DOHH2 (cell line): ENCODE measurements at regions not wholly inside any gene's neighbourhood (a gene's known extent, or its start where the extent isn't known, plus 50 kb on each side); places are given as distances from the start of the nearest gene placed in this dataset.

Experiments
- H3F3A ChIP-seq: fragments of 200-600 bp; sonication (generic), shearing (Covaris generic); 2 replicates; pipeline ENCODE4 v1.6.0; 2016; ENCODE audit warnings: antibody characterized with exemption, mild to moderate bottlenecking; ENCODE audit not compliant: control insufficient read depth, insufficient read depth
- H3K27ac ChIP-seq: fragments of 200-600 bp; sonication (generic); 2 replicates; pipeline ENCODE4 v1.5.1; 2014; ENCODE audit warnings: low read depth, mild to moderate bottlenecking, low read length, moderate library complexity
- H3K27me3 ChIP-seq: fragments of 200-600 bp; sonication (generic); 2 replicates; pipeline ENCODE4 v1.6.1; 2014; ENCODE audit warnings: mild to moderate bottlenecking, low read length, mixed read lengths; ENCODE audit not compliant: control insufficient read depth
- H3K36me3 ChIP-seq: fragments of 200-600 bp; sonication (generic); 2 replicates; pipeline ENCODE4 v1.6.1; 2014; ENCODE audit warnings: mild to moderate bottlenecking, low read length, moderate library complexity, mixed read lengths; ENCODE audit not compliant: control insufficient read depth
- H3K4me1 ChIP-seq: fragments of 200-600 bp; sonication (generic); 2 replicates; pipeline ENCODE4 v1.6.1; 2014; ENCODE audit warnings: mild to moderate bottlenecking, low read length, mixed read lengths; ENCODE audit not compliant: control insufficient read depth
- H3K4me2 ChIP-seq: fragments of 200-600 bp; sonication (generic); 2 replicates; pipeline ENCODE4 v1.6.0; 2014; ENCODE audit warnings: mild to moderate bottlenecking, low read length, moderate library complexity
- H3K4me3 ChIP-seq: fragments of 200-600 bp; sonication (generic); 2 replicates; pipeline ENCODE4 v1.5.1; 2014; ENCODE audit warnings: mild to moderate bottlenecking, low read length, mixed read lengths
- H3K79me2 ChIP-seq: fragments of 200-600 bp; sonication (generic); 2 replicates; pipeline ENCODE4 v1.6.1; 2014; ENCODE audit warnings: mild to moderate bottlenecking, low read length, mixed read lengths; ENCODE audit not compliant: control insufficient read depth
- H3K9me2 ChIP-seq: fragments of 200-600 bp; sonication (generic); replicated peaks from 2 replicates; pipeline ENCODE4 v1.6.1; 2014; ENCODE audit warnings: mild to moderate bottlenecking, low read length, mixed read lengths; ENCODE audit not compliant: control insufficient read depth
- H3K9me3 ChIP-seq: fragments of 200-600 bp; sonication (generic); 2 replicates; pipeline ENCODE4 v1.6.1; 2014; ENCODE audit warnings: antibody characterized with exemption, low read length, mixed read lengths; ENCODE audit not compliant: control insufficient read depth, insufficient read depth
- H4K20me1 ChIP-seq: fragments of 200-600 bp; sonication (generic); 2 replicates; pipeline ENCODE4 v1.6.0; 2014; ENCODE audit warnings: low read depth, mild to moderate bottlenecking, antibody characterized with exemption, low read length, moderate library complexity; ENCODE audit not compliant: control insufficient read depth, insufficient read depth
- EZH2phosphoT487 ChIP-seq: fragments of 200-600 bp; sonication (generic); IDR thresholded peaks from 2 replicates; pipeline ENCODE4 v1.6.1; 2017; ENCODE audit warnings: borderline replicate concordance, mild to moderate bottlenecking, antibody characterized with exemption, low read length, moderate library complexity, mixed read lengths
- TF ChIP-seq, protein P1 (sequence below): fragments of 200-600 bp; sonication (generic); IDR thresholded peaks from one replicate; pipeline ENCODE4 v1.5.1; 2014; ENCODE audit warnings: antibody characterized with exemption, mild to moderate bottlenecking, low read depth, low read length; ENCODE audit not compliant: poor library complexity, severe bottlenecking

DNA sequence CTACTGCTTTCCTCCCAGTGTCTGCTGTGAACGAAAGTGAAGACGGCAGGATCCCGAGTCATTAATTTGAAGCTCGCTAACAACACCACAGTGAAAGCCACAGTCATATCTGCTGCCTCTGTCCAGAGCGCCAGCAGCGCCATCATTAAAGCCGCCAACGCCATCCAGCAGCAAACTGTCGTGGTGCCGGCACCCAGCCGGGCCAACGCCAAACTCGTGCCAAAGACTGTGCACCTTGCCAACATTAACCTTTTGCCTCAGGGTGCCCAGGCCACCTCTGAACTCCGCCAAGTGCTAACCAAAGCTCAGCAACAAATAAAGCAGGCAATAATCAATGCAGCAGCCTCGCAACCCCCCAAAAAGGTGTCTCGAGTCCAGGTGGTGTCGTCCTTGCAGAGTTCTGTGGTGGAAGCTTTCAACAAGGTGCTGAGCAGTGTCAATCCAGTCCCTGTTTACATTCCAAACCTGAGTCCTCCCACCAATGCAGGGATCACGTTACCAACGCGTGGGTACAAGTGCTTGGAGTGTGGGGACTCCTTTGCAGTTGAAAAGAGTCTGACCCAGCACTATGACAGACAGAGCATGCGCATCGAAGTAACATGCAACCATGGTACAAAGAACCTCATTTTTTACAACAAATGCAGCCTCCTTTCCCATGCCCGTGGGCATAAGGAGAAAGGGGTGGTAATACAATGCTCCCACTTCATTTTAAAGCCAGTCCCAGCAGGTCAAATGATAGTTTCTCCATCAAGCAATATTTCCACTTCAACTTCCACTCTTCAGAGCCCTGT lies 94.8 kb upstream of the KCNMA1 start:
- no peaks in the 10 kb centered on the region for H3K4me1 ChIP-seq

DNA sequence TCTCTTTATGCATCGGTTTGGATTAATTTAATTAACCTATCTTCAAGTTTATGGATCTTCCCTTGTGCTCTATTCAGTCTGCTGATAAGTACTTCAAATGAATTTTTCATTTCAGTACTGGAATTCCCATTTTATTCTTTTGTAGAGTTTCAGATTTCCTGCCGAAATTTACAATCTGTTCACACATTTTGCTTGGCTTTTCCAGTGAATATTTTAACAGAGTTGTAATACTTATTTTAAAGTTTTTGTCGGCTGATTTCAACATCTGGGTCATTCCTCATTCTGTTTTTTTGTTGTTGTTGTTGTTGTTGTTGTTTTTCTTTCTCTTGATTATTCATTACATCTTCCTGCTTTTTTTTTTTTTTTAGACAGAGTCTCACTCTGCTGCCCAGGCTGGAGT lies 89.9 kb upstream of the KCNMA1 start:
- Histone ChIP-seq H3K4me2 (no peak overlapping the region), H3K36me3 (no peaks in the 10 kb centered on the region), H4K20me1 (no peaks in the 10 kb centered on the region), H3K27me3 (no peaks in the 10 kb centered on the region), H3K4me3 (no peak overlapping the region), H3K4me1 (no peaks in the 10 kb centered on the region), H3K9me2 (no peaks in the 10 kb centered on the region), H3K27ac (no peak overlapping the region), H3F3A (no peaks in the 10 kb centered on the region), H3K79me2 (no peaks in the 10 kb centered on the region), H3K9me3 (no peaks in the 10 kb centered on the region)
- TF ChIP-seq EZH2phosphoT487, result no peak
- TF ChIP-seq, protein P1, sequence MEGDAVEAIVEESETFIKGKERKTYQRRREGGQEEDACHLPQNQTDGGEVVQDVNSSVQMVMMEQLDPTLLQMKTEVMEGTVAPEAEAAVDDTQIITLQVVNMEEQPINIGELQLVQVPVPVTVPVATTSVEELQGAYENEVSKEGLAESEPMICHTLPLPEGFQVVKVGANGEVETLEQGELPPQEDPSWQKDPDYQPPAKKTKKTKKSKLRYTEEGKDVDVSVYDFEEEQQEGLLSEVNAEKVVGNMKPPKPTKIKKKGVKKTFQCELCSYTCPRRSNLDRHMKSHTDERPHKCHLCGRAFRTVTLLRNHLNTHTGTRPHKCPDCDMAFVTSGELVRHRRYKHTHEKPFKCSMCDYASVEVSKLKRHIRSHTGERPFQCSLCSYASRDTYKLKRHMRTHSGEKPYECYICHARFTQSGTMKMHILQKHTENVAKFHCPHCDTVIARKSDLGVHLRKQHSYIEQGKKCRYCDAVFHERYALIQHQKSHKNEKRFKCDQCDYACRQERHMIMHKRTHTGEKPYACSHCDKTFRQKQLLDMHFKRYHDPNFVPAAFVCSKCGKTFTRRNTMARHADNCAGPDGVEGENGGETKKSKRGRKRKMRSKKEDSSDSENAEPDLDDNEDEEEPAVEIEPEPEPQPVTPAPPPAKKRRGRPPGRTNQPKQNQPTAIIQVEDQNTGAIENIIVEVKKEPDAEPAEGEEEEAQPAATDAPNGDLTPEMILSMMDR, result no peak

More for the DNA sequence above, 94.8 kb upstream of the KCNMA1 start:
- no peaks in the 10 kb centered on the region for H3K9me3 ChIP-seq
- no peaks in the 10 kb centered on the region for H4K20me1 ChIP-seq
- TF ChIP-seq EZH2phosphoT487, result no peak
- TF ChIP-seq, protein P1, result no peak
- no peaks in the 10 kb centered on the region for H3F3A ChIP-seq
- H3K27ac ChIP-seq, result no peak overlapping the region
- no peaks in the 10 kb centered on the region for H3K27me3 ChIP-seq
- no peaks in the 10 kb centered on the region for H3K79me2 ChIP-seq
- H3K9me2 ChIP-seq, result no peaks in the 10 kb centered on the region
- H3K36me3 ChIP-seq, result no peaks in the 10 kb centered on the region
- H3K4me3 ChIP-seq, result no peak overlapping the region
- no peak overlapping the region for H3K4me2 ChIP-seq

DNA sequence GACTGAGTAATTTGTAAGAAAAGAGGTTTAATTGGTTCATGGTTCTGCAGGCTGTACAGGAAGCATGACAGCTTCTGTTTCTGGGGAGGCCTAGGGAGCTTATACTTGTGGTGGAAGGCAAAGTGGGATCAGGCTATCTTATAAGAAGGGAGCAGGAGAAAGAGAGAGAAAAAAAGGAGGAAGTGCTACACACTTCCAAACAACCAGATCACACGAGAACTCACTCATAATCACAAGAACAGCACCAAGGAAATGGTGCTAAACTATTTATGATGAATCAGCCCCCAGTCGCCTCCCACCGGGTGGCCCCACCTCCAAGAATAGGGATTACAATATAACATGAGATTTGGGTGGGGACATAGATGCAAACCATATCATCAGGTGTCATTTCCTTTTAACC lies 89.1 kb upstream of the KCNMA1 start:
- Histone ChIP-seq H3K4me1 (no peaks in the 10 kb centered on the region), H3K27me3 (no peaks in the 10 kb centered on the region), H3F3A (no peaks in the 10 kb centered on the region), H3K4me2 (no peak overlapping the region), H3K36me3 (no peaks in the 10 kb centered on the region), H3K27ac (no peak overlapping the region), H3K9me2 (no peaks in the 10 kb centered on the region), H3K9me3 (no peaks in the 10 kb centered on the region), H3K4me3 (no peak overlapping the region), H4K20me1 (no peaks in the 10 kb centered on the region), H3K79me2 (no peaks in the 10 kb centered on the region)
- TF ChIP-seq, protein P1, result no peak
- TF ChIP-seq EZH2phosphoT487, result no peak
